H1 (cell line): ENCODE measurements at regions not wholly inside any gene's neighbourhood (a gene's known extent, or its start where the extent isn't known, plus 50 kb on each side); places are given as distances from the start of the nearest gene placed in this dataset.

ENCODE experiments used
- CHD2 ChIP-seq: IDR thresholded peaks from 2 replicates; pipeline ENCODE4 v1.6.1; 2012; ENCODE audit warnings: low read length, improper control_type of control experiment
- CTBP2 ChIP-seq: IDR thresholded peaks from 2 replicates; pipeline ENCODE4 v1.7.0; 2011; ENCODE audit warnings: borderline replicate concordance, mild to moderate bottlenecking, moderate library complexity, mixed read lengths, low read length; ENCODE audit not compliant: insufficient read depth, insufficient read length
- KDM1A ChIP-seq: fragments of 200-600, 300-600 bp; sonication (generic); IDR thresholded peaks from 2 replicates; pipeline ENCODE4 v1.7.1; 2016; ENCODE audit warnings: mild to moderate bottlenecking, low read length, borderline replicate concordance
- NANOG ChIP-seq: IDR thresholded peaks from 2 replicates; pipeline ENCODE4 v1.6.1; 2011; ENCODE audit warnings: low read length, low read depth, mild to moderate bottlenecking, inconsistent platforms; ENCODE audit not compliant: insufficient read depth, poor library complexity, severe bottlenecking
- RAD21 ChIP-seq, 2 experiments: IDR thresholded peaks in 1 of 2; conservative IDR thresholded peaks in 1 of 2; 2 replicates each; pipeline ENCODE4 v1.6.1; 2011; ENCODE audit warnings: low read depth in 2 of 2, low read length in 2 of 2, improper control_type of control experiment in 1 of 2, inconsistent platforms in 1 of 2, mild to moderate bottlenecking in 1 of 2, moderate library complexity in 1 of 2
- RXRA ChIP-seq: IDR thresholded peaks from 2 replicates; pipeline ENCODE4 v1.6.1; 2011; ENCODE audit warnings: low read depth, mild to moderate bottlenecking, low read length, moderate library complexity; ENCODE audit not compliant: insufficient read depth
- SP2 ChIP-seq: IDR thresholded peaks from 2 replicates; pipeline ENCODE4 v1.6.1; 2012; ENCODE audit warnings: mild to moderate bottlenecking, low read length, inconsistent platforms
- TAF1 ChIP-seq: IDR thresholded peaks from 2 replicates; pipeline ENCODE4 v1.6.1; 2011; ENCODE audit warnings: mild to moderate bottlenecking, low read depth, low read length

GRCh38 chr14:42113358-42114069 is 506.8 kb downstream of the LRFN5 start (continued):
- no peak for TF ChIP-seq CTBP2
- TF ChIP-seq NANOG, result no peak
- no peak for TF ChIP-seq TAF1
- TF ChIP-seq CHD2, result no peak
- TF ChIP-seq SP2, result no peak
- no peak for TF ChIP-seq RXRA
- no peak for TF ChIP-seq KDM1A
- no peak for TF ChIP-seq RAD21 (IDR thresholded peaks at IDR 0.05 in 1 of 2, conservative IDR thresholded peaks at IDR 0.05 in 1 of 2; ENCODE audit: low read depth in 2 of 2, low read length in 2 of 2)
